C4-2B (cell line): ENCODE measurements at regions not wholly inside any gene's neighbourhood (a gene's known extent, or its start where the extent isn't known, plus 50 kb on each side); places are given as distances from the start of the nearest gene placed in this dataset.

Experiments used
- H3K27ac ChIP-seq: fragments of 450-650 bp; 2 replicates; pipeline ENCODE4 v1.5.1; 2017
- CTCF ChIP-seq: fragments of 450-650 bp; conservative IDR thresholded peaks from 2 replicates; pipeline ENCODE4 v1.5.1; 2017; ENCODE audit warnings: mild to moderate bottlenecking
- ZFX ChIP-seq: fragments of 450-650 bp; IDR thresholded peaks from 2 replicates; pipeline ENCODE4 v1.6.1; 2017

- H3K27ac ChIP-seq = no peak overlapping the region
- no peak for TF ChIP-seq ZFX
- TF ChIP-seq CTCF = no peak
Observed at GRCh38 chr9:23464275-23464674, 361.8 kb downstream of the ELAVL2 start.

- H3K27ac ChIP-seq = no peak overlapping the region
- TF ChIP-seq CTCF (no peak), ZFX (no peak)
Observed at GRCh38 chr9:23467276-23467675, 358.8 kb downstream of the ELAVL2 start.

- TF ChIP-seq ZFX (no peak), CTCF (no peak)
- H3K27ac ChIP-seq = no peak overlapping the region
Observed at GRCh38 chr9:23477908-23478307, 348.1 kb downstream of the ELAVL2 start.

- H3K27ac ChIP-seq = no peak overlapping the region
- TF ChIP-seq CTCF (no peak), ZFX (no peak)
Observed at GRCh38 chr9:23483566-23483965, 342.5 kb downstream of the ELAVL2 start.

GRCh38 chr9:23492126-23493002 lies 333.7 kb downstream of the ELAVL2 start:
- H3K27ac ChIP-seq = no peak overlapping the region
- TF ChIP-seq CTCF = peak; percentile 88
- TF ChIP-seq ZFX = no peak

- TF ChIP-seq ZFX (no peak), CTCF (no peak)
- no peak overlapping the region for H3K27ac ChIP-seq
Observed at GRCh38 chr9:23493219-23493618, 332.8 kb downstream of the ELAVL2 start.

GRCh38 chr9:23496489-23497136 lies 329.4 kb downstream of the ELAVL2 start:
- TF ChIP-seq ZFX (no peak), CTCF (no peak)
- H3K27ac ChIP-seq = no peak overlapping the region
